NCI-H69 (cell line): ENCODE measurements at regions not wholly inside any gene's neighbourhood (a gene's known extent, or its start where the extent isn't known, plus 50 kb on each side); places are given as distances from the start of the nearest gene placed in this dataset.
A peak's percentile ranks its signal among the peaks of the same experiment; 100 is the strongest.

Experiments used
- DNase-seq: peaks from one replicate; lab custom pipeline; 2025; lab: John Stamatoyannopoulos, UW

DNA sequence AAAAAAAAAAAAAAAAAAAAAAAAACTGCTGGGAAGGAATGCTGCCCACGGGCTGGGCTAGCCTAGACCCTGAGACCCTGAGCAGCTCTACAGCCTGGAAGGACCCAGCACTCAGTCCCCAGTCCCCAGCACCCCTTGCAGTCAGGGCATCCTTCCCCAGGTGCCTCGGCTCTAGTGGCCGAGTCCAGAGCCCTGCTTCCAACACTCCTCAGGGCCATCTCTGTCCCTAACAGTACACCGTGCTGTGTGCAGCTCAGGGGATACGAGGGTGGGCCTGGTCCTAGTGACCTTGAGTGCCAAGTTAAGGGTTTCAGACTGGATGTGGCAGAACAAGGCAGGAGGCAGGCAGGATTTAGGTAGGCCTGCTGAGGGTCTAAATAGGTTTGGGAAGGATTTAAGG lies 50.2 kb upstream of the LRP8 start:
- no peak for DNase-seq

- no peak for DNase-seq
These were observed 51.2 kb upstream of the LRP8 start for GRCh38 chr1:53378932-53379661.

- no peak for DNase-seq
These were observed 51.8 kb upstream of the LRP8 start for GRCh38 chr1:53379662-53380002.

DNA sequence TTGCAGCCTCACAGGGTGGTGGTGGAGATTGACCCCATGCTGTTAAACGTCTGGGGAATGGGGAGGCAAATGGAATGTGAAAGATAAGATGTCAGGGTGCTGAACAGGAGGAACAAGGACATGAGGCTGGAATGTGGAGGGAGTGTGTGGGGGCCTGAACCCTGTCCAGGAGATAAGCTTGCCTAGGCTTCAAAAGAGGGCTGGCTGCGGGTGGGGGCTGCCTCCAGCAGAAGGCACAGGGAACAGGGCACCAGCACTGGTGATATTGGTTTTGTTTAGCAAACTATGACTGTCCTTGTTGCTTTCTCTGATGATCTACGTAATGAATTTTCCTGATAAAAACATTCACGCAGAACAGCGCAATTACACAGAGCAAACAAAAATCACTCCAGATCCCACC lies 52.4 kb upstream of the LRP8 start:
- no peak for DNase-seq

DNA sequence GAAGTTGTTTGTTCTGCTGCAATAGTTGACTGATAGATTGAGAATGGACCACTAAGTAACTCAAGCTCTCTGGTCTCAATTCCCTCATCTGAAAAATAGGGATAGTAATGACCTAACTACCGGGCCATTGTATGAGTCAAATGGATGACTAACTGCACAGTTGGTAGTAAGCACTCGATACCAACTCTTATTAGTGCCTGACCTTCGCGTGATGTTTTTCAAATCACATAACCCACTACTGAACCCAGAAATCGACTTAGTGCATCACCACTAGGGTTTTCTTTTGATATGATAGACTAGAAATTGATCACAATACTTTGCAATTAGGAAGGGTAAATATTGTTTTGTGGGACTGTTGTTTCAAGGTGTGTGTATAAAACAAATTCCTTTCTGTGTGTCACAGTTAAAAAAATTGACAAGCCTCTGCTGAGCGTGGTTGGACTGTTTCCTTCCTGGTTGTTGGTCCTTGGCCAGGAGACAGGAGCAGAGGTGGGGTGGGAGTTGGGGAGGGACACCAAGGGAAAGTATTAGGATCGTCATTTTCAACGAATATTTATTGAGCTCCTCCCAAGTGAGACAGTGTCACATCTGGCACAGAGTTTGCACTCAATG lies 54.0 kb upstream of the LRP8 start:
- DNase-seq, result no peak

DNA sequence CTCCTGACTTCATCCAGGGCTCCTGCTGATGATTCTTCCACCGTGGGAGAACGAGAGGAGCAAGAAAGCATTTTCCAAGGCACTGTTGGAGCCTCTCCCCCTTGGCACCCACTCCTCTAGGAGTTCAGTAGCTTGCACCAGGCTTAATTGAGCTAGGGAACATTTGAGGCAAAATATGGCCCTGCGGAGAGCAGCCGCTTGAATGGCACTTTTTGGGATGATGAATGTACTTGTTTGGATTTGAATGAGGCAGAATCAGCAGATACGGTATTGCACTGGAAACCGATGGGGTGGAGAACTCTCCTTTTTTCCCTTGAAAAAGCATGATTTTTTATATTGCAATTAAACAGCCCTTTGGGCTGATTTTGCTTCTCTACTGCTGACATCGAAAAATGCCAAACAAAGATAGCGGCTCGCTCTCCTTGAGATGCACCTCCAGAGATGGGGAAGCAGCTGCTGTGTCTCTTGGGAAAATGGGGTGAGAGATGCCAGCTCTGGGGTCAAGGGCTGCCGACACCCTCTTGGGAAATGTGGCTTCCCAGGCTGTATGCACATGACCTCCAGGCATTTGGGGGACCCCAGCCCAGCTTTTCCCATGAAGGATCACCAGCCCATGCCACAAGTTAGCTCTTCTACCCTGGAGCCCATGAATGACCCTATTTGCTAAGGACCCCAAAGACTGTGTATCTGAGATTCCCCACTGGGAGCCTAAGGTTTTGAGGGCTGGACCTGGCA lies 55.4 kb upstream of the LRP8 start:
- DNase-seq, result no peak

DNA sequence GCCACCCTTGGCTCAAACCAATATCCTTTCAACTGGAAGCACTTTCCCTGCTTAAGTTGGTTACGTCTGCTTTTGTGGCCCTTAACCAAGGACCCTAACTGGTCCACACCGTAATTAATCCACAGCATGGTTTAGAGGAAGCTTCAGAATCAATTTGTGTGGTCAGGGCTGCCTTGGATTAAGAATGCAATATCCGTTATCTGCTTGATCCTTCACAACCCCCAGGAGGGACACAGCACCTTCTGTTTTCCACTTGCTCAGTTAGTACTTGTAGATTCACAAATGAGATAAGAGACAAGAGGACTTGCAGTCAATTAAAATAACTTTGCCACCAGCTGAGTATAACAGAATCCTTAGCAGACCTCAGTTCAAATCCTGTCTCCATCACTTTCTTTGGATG lies 56.9 kb upstream of the LRP8 start:
- no peak for DNase-seq

GRCh38 chr1:53385276-53386225 lies 57.7 kb upstream of the LRP8 start:
- no peak for DNase-seq

DNA sequence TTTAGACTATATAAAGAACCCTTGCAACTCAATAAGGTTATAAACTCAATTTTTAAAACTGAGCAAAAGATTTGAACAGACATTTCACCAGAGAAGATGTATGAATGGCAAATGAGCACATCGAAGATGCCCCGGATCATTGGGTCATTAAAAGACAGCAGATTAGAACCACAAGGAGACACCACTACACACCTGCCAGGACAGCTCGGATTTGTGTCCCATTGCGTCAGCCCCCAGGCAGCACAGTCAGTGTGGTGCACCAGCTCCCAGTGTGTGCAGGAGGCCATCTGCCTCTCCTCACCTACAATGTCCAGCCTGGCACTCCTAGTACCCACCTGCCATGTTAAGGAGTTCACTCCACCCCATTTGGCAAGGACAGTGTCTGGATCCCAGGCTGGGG lies 61.1 kb upstream of the LRP8 start:
- DNase-seq, result peak; percentile 46

- DNase-seq, result peak; percentile 37
These were observed 62.4 kb upstream of the LRP8 start for GRCh38 chr1:53390261-53390660.

GRCh38 chr1:53390736-53391135 lies 62.9 kb upstream of the LRP8 start:
- DNase-seq, result peak; percentile 29

GRCh38 chr1:53391296-53391695 lies 63.4 kb upstream of the LRP8 start:
- peak; percentile 36 for DNase-seq

DNA sequence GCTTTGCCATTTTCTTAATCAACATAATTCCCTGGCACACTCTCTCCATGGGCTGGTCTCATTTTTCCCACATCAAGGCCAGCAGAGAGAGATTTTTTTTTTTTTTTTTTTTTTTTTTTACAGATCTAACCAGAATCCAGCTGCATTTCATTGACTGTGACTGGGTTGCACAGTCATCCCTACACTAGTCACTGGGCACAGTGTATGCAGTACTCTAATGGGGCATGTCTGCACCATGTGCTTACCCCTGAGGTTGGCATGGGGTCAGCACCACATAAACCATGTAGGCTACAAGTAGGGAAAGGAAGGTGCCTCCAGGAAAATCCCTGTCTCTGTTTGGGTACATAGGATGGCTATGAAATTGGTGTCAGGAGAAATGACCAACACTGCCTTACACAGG lies 64.1 kb upstream of the LRP8 start:
- no peak for DNase-seq

DNA sequence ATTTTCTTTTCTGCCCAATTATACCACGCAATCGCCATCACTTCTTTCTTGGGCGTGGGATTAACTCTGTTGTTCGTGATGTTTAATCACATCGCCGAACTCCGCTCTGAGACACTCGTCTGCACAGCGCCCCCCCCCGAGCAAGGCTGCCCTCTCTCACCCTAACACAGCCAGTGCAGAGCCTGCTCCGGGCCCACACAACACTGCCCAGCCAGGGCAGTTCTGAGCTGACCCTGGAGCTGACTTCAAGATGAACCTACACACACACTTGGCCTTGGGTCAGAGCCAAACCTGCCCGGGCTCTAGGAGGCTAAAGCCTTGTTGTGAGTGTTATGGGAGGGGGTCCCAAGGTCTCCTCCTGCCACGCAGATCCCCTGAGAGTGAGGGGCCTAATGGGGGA lies 64.6 kb upstream of the LRP8 start:
- DNase-seq, result no peak

DNA sequence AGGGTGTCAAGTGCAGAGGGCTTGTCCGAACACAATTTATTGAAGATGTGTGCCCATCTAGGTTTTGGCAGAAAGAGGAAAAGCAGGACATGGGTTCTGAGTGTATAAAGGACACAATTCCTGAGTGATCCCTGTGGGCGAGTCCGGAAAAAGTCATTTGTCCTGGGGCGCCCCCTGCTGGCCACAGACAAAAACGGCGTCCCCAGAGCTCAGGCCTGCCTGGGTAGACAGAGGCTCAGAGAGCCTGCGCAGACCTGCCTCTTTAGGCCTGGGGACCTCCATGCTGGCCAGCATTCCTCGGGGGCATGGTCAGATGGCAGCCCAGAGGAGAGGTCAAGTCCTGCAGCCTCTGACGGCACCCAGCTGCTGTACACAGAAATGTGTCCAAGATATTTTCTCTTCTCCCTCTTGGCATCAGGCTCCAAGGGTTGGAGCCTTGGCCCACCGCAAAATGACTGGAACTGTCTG lies 65.5 kb upstream of the LRP8 start:
- peak; percentile 65 for DNase-seq

DNA sequence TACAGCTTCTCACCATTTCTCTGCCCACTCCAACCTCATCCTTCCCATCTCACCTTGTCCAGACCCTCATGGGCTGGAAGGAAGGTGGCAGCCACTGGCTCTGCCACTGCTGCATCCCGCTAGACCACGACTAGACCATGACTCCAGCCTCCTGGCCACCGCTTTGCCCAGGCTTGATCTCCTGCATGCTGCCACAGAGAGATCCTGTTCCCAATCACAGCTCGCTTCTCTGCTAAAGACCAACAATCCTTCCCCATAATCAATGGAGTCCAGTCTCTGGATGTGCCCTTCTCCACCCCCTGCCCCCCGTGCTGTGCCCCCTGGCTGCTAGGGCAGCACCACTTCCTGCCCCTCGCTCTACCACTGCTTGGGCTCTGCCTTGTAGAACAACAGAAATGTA lies 64.9 kb upstream of the DMRTB1 start:
- no peak for DNase-seq

GRCh38 chr1:53395671-53396215 lies 63.5 kb upstream of the DMRTB1 start:
- DNase-seq, result peak; percentile 82

GRCh38 chr1:53396573-53397268 lies 62.5 kb upstream of the DMRTB1 start:
- peak; percentile 66 for DNase-seq

DNA sequence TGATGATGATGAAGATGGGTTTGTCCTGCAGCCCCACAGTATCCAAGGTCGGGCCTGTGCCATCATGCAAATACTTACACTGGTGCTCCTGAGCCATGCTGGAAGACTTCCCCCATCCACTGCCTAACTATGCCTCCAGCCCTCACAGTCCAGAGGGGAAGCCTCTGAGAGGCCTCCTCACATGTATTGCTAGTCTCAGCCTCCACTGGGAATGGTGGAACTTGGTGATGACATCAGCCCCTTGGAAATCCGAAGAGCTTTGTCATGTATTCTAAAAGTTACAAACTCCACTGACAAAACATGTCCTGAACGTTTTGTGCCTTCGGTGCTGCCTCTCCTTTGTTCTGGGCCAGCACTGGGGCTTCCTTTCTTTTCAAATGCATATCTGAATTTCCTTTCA lies 61.1 kb upstream of the DMRTB1 start:
- no peak for DNase-seq

DNA sequence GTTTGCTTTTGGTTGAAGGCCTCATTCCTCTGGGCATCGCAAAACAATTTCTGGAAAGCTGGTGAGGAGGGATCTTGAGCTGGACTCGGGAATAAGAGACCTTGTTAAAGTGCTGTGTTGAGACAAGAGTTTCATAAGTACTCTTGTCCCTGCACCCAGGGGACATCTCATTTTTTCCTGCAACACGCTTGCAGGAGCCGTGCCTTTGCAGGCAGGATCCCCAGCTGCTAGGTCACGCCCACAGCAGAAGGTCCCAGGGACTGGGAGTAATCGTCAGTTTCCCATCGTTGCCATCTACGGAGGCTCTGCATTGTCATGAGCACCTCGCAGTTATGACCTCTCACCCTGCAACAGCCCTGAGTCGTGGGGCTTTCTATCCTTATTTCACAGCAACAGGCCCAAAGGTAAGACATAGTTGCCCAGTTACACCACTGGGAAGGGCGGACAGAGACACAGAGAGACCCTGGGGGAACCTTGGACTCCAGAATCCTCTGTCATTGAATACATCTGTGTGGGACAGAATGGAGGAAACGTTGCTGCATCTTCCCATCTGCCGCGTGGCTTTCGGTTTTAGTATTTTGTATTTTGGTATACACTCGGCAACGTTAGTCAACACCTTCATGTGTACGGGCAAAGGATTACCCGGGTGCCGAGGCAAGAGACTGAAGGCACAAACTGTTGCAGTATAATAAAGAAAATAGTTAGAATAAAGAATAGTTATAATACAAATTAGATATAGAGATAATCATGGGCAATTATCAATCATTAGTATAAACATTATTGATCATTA lies 60.4 kb upstream of the DMRTB1 start:
- no peak for DNase-seq
